ENCODE measurements at regions not wholly inside any gene's neighbourhood (a gene's known extent, or its start where the extent isn't known, plus 50 kb on each side); places are given as distances from the start of the nearest gene placed in this dataset.
A peak's percentile ranks its signal among the peaks of the same experiment; 100 is the strongest.

DNA sequence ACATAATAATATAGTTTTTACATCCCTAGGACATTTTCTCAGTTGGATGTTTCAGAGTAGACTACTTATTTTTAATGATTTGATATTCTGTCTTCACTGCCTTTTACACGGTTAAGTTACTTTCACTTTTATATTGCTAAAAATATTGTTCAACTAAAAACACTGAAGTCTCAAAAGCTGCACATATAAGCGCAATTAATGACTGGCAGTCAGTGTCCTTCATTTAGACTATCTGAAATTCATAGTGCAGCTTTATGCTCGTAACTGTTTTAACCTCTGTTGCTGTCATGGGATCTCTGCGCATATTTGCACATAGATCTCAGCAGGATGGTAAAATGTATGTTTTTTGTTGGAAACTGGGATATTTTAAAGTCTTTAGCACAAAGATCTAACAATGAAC, 864.3 kb downstream of the SLITRK6 start:
- Histone ChIP-seq H3K27ac (no peak overlapping the region), H3K4me1 (replicated peaks) (no peaks in the 10 kb centered on the region), H3K27me3 (replicated peaks) (peaks cover 2% of the 10 kb centered on the region; the same call in 1 of the 2 replicates), H3K36me3 (no peaks in the 10 kb centered on the region), H3K4me3 (peak overlapping the region; percentile 5), H3K9me3 (replicated peaks) (no peaks in the 10 kb centered on the region)
- DNase-seq (ENCODE audit: low read depth in 1 of 2, low spot score in 2 of 2): no peak

DNA sequence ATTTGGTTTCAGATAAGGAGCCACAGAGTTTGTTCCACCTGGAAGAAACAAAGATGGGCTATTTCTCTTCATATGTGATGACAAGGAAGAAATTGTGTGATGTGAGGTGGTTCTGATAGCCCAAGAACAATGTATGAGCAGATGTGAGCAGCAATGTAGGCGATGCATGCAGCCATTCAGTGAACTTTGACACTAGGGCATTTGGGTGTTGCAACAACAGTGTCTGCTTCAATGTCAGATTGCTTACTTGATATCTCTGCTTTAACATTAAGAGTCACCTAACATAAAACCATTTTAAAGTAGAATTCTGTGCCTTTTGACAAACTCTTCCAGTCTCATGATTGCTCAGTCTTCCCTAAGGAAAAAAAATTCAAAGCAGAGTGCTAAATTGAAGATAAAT, 865.4 kb downstream of the SLITRK6 start:
- H3K4me1 ChIP-seq (replicated peaks): no peaks in the 10 kb centered on the region
- no peaks in the 10 kb centered on the region for H3K36me3 ChIP-seq
- H3K27me3 ChIP-seq (replicated peaks): peaks cover 2% of the 10 kb centered on the region; the same call in 1 of the 2 replicates
- no peak overlapping the region for H3K4me3 ChIP-seq
- H3K27ac ChIP-seq: no peak overlapping the region
- no peak for DNase-seq (ENCODE audit: low read depth in 1 of 2, low spot score in 2 of 2)
- no peaks in the 10 kb centered on the region for H3K9me3 ChIP-seq (replicated peaks)

DNA sequence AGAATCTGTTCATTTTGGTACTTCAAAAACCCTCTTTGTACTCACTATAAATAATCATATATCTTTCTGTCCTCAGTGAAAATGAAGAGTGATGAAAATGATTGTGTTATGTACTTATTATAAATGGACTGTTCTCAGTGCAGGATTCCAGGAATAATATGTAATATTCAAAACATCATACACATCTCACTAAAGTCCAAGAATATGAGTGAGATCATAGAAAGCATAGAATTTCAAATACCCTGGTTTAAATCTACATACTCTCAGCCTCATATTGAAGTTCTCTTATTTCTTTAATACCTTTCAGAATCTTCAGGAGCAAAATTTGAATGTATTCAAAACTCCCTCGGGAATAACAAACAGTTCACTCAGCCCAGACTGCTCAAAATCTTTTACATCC, 868.0 kb downstream of the SLITRK6 start:
- no peaks in the 10 kb centered on the region for H3K9me3 ChIP-seq (replicated peaks)
- H3K27me3 ChIP-seq (replicated peaks): peaks cover 2% of the 10 kb centered on the region; the same call in 1 of the 2 replicates
- no peaks in the 10 kb centered on the region for H3K4me1 ChIP-seq (replicated peaks)
- DNase-seq (ENCODE audit: low read depth in 1 of 2, low spot score in 2 of 2): no peak
- no peak overlapping the region for H3K27ac ChIP-seq
- no peak overlapping the region for H3K4me3 ChIP-seq
- H3K36me3 ChIP-seq: no peaks in the 10 kb centered on the region

DNA sequence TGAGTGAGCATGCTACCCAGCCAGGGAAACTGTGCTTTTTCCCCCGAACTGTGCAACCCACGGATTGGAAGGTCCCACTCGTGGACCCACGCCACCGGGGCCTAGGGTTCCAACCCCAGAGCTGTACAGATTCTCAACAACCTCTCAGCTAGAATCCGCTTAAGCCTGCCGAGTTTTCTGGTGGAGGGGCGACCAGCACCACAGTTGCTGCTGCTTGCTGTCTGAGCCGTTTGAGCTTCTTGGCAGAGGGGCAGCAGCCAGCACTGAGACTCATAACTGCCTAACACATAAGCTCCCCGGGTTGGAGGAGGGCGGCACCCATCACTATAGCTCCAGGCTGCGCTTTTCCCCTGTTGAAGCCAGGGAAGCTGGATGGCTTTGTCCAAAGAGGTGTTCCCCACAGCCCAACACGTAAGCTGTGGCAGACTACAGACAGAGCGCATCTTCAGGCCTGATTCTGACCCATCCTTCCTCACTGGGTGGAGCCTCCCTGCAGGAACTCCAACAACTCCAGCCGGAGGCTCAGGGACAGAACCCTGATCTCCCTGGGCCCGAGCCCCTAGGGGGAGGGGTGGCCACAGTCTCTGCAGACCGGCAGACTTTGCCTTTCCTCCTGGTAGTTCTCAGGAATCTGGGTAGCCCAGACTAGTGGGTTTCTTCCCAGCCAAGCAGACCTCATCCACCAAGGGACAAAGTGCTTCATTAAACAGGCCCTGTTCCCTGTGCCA, 871.6 kb downstream of the SLITRK6 start:
- Histone ChIP-seq H3K36me3 (no peaks in the 10 kb centered on the region), H3K4me3 (no peak overlapping the region), H3K4me1 (replicated peaks) (no peaks in the 10 kb centered on the region), H3K27ac (no peak overlapping the region), H3K27me3 (replicated peaks) (peaks cover 10% of the 10 kb centered on the region), H3K9me3 (replicated peaks) (no peaks in the 10 kb centered on the region)
- DNase-seq (ENCODE audit: low read depth in 1 of 2, low spot score in 2 of 2): no peak

DNA sequence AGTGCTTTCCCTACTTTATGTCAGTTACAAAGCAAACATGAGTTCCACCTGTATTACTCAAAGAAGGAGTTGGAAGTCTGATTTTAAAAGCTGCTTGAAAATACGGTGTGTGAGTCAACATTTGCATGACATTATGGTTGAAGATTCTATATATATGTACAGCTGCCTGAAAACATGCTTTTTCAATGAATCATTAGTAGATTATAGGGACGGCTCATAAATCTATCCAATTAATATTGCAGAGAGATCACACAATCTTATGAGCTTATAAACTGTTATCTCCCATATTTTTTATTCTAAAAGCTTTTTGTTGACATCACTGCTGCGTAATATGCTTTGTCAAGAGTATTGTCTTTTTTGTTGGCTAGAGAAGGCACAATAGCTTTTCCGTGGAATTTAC, 873.8 kb downstream of the SLITRK6 start:
- Histone ChIP-seq H3K27ac (no peak overlapping the region), H3K4me1 (replicated peaks) (no peaks in the 10 kb centered on the region), H3K4me3 (no peak overlapping the region), H3K27me3 (replicated peaks) (peaks cover 10% of the 10 kb centered on the region), H3K36me3 (no peaks in the 10 kb centered on the region), H3K9me3 (replicated peaks) (no peaks in the 10 kb centered on the region)
- DNase-seq (ENCODE audit: low read depth in 1 of 2, low spot score in 2 of 2): no peak

DNA sequence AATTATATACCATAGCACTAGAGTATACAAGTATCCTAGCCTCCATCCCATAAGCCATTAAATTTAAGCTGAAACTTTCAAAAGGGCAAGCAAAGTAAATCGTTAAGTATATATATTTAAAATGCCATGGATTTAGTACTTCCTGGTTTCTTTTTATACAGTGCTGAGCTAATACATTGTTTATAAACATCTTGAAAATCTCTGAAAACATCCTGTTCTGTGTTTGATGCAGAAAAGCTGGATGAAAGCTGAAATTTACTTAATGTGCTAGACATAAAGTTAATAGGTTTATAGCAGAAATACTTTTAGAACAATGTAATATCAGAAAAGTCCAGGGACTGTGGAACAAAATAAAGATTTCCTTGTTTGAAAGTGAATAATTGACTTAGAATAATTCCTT, 875.4 kb downstream of the SLITRK6 start:
- no peak overlapping the region for H3K4me3 ChIP-seq
- no peak for DNase-seq (ENCODE audit: low read depth in 1 of 2, low spot score in 2 of 2)
- H3K36me3 ChIP-seq: no peaks in the 10 kb centered on the region
- no peaks in the 10 kb centered on the region for H3K4me1 ChIP-seq (replicated peaks)
- no peak overlapping the region for H3K27ac ChIP-seq
- H3K9me3 ChIP-seq (replicated peaks): no peaks in the 10 kb centered on the region
- peaks cover 10% of the 10 kb centered on the region for H3K27me3 ChIP-seq (replicated peaks)

DNA sequence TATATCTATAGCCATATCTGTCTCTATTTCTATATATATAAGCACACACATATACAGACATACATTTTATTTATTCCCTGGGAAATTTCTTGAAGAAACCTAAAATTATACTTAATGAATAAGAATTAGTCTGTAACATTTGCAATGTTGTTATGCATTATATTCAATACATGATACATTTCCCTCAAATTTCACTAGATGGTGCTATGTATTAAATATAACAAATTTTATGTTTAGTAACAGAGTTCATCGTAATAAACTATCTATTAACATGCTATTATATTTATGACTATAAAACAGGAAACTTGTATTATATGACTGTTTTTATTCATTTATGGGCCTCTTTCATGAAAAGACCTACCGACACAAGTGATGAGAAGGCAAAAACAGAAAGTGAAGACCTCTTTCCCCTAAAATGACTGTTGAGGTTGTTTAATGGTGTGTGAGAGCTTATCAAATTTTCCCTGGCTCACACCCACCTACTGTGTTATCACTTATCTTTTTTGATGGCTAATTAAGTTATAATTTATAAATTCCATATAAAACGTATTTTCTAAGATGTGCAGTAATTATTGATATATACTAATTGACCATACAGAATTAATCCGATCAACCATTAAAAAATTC, 881.9 kb downstream of the SLITRK6 start:
- H3K4me1 ChIP-seq (replicated peaks): no peaks in the 10 kb centered on the region
- H3K36me3 ChIP-seq: no peaks in the 10 kb centered on the region
- H3K27me3 ChIP-seq (replicated peaks): peaks cover 3% of the 10 kb centered on the region; the same call in 1 of the 2 replicates
- no peak overlapping the region for H3K27ac ChIP-seq
- H3K4me3 ChIP-seq: no peak overlapping the region
- peak in 1 of 2 experiments; percentile 45 for DNase-seq (ENCODE audit: low read depth in 1 of 2, low spot score in 2 of 2)
- no peaks in the 10 kb centered on the region for H3K9me3 ChIP-seq (replicated peaks)

DNA sequence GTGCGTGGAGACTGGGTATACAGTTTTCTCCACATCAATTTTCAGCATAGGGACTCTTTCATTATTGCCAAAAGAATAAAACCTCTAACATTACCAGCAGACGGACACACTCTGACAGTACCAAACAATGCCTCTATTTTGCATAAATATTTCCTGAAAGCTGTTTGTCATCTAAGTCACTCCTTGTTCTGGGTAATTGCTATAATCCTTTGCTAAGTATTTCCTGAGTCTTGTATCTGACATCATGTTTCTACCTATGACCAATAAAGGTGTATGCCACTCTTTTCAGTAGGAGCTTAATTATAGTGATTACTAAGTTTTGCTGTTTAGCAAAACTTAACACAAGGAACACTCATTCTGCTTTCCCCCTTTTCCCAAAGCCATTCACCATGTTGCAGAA, 886.5 kb downstream of the SLITRK6 start:
- DNase-seq (ENCODE audit: low read depth in 1 of 2, low spot score in 2 of 2): no peak
- H3K27ac ChIP-seq: no peak overlapping the region
- peaks cover 3% of the 10 kb centered on the region; the same call in 1 of the 2 replicates for H3K27me3 ChIP-seq (replicated peaks)

DNA sequence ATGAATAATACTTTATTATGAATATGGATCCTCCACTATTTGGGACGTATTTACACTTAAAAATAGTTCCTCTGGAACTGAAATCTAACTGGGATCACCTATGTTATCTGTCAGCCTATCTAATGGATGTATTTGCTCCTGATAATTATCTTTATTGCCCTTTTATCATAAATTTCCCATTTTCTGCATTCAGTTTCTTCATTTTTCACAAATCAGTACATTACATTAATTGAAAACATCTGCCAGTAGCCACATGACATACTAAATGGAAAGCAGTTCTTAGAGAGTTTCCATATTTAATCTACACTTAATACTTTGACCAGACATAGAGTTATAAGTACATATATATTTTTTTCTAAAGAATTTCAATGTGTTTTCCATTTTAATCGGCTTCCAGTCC, 888.8 kb downstream of the SLITRK6 start:
- Histone ChIP-seq H3K9me3 (replicated peaks) (no peaks in the 10 kb centered on the region), H3K4me3 (no peak overlapping the region), H3K36me3 (no peaks in the 10 kb centered on the region), H3K4me1 (replicated peaks) (no peaks in the 10 kb centered on the region), H3K27me3 (replicated peaks) (no peaks in the 10 kb centered on the region), H3K27ac (no peak overlapping the region)
- DNase-seq (ENCODE audit: low read depth in 1 of 2, low spot score in 2 of 2): no peak

More for the DNA sequence above, 886.5 kb downstream of the SLITRK6 start:
- Histone ChIP-seq H3K9me3 (replicated peaks) (no peaks in the 10 kb centered on the region), H3K4me1 (replicated peaks) (no peaks in the 10 kb centered on the region), H3K4me3 (no peak overlapping the region), H3K36me3 (no peaks in the 10 kb centered on the region)

DNA sequence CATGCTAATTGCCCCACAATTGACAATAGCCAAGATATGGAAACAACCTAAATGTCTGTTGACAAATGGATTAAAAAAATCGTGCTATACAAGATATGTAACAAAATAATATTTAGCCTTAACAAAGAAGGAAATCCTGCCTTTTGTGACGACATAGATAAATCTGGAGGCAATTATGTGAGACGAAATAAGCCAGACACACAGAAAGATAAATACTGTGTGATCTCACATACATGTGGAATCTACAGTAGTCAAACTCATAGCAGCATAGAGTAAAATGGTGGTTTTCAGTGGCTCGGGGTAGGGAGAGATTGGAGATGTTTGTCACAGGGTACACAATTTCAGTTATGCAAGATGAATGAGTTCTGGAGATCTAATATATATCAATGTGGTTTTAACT, 895.8 kb downstream of the SLITRK6 start:
- H3K36me3 ChIP-seq: no peaks in the 10 kb centered on the region
- no peaks in the 10 kb centered on the region for H3K4me1 ChIP-seq (replicated peaks)
- no peak overlapping the region for H3K4me3 ChIP-seq
- no peaks in the 10 kb centered on the region for H3K9me3 ChIP-seq (replicated peaks)
- H3K27me3 ChIP-seq (replicated peaks): no peaks in the 10 kb centered on the region
- no peak for DNase-seq (ENCODE audit: low read depth in 1 of 2, low spot score in 2 of 2)
- no peak overlapping the region for H3K27ac ChIP-seq

DNA sequence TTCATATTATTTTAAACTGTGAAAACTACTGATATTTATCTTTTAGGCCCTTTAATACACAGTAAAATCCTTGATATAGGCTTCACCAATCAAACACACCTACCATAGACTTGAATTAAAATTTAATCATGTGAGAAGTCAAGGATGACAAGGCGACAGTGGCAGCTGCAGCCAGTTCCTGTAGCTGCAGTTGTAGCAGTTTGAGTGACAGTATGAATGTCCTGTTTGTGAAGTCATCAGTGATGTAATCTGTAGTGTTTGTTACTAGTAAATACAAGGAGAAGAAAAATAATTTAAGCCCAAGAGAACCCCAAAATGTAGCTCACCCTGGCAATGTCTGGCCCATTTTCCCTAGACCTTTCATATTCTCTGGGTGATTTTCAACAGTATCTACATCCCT, 897.0 kb downstream of the SLITRK6 start:
- Histone ChIP-seq H3K4me3 (no peak overlapping the region), H3K27me3 (replicated peaks) (no peaks in the 10 kb centered on the region), H3K27ac (no peak overlapping the region), H3K36me3 (no peaks in the 10 kb centered on the region), H3K9me3 (replicated peaks) (no peaks in the 10 kb centered on the region), H3K4me1 (replicated peaks) (no peaks in the 10 kb centered on the region)
- DNase-seq (ENCODE audit: low read depth in 1 of 2, low spot score in 2 of 2): no peak

DNA sequence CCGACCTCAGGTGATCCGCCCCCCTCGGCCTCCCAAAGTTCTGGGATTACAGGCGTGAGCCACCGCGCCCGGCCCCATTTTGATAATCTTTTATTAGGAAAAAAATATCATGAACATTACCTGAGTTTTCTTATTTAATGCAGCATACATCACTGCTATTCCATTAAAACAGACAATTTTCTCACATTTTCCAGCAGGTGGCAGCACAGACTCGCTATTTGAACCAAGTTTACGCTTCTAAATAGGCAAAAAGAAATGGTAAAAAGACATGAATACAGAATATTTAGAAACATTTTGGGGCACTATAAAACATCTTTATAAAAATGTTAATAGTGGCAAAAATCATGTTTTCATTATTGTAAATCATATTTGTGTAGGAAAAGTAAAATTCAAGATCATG, 903.1 kb downstream of the SLITRK6 start:
- Histone ChIP-seq H3K27me3 (replicated peaks) (no peaks in the 10 kb centered on the region), H3K36me3 (no peaks in the 10 kb centered on the region), H3K27ac (no peak overlapping the region), H3K4me1 (replicated peaks) (no peaks in the 10 kb centered on the region), H3K9me3 (replicated peaks) (no peaks in the 10 kb centered on the region), H3K4me3 (no peak overlapping the region)
- peak; percentile 72 to 80 for DNase-seq (ENCODE audit: low read depth in 1 of 2, low spot score in 2 of 2)

DNA sequence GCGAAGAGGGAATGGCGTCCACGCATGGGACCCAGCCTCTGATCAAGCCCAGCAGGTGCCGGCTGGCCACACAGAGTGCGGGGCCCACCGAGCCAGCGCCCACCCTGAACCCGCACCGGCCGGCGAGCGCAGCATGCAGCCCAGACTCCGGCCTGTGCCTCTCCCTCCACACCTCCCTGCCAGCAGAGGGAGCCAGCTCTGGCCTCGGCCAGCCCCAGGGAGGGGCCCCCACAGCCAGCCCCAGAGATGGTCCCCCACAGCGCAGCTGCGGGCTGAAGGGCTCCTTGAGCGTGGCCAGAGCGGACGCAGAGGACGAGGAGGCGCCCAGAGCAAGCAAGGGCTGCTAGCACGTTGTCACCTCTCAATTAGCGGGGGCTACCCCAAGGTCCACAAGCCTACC, 904.5 kb downstream of the SLITRK6 start:
- no peaks in the 10 kb centered on the region for H3K9me3 ChIP-seq (replicated peaks)
- H3K27ac ChIP-seq: no peak overlapping the region
- H3K36me3 ChIP-seq: no peaks in the 10 kb centered on the region
- H3K4me1 ChIP-seq (replicated peaks): no peaks in the 10 kb centered on the region
- H3K27me3 ChIP-seq (replicated peaks): no peaks in the 10 kb centered on the region
- H3K4me3 ChIP-seq: no peak overlapping the region
- no peak for DNase-seq (ENCODE audit: low read depth in 1 of 2, low spot score in 2 of 2)

DNA sequence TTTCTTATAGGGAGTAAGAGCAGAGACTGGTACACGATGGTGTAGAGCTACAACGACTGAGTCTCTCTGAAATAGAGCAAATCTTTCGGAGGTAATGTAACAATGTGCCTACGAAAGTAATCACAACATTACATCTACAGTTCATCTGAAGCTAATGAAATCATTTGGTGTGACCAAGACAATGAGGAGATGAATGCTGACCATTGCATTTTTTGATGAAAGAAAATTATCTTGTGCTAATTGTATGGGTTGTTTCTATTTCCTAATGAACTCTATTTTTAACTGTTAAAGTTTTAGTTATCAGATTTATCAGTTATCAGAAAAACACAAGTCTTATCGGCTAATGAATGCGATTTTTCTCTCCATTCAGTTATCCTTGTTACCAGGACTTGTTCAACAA, 913.4 kb downstream of the SLITRK6 start:
- Histone ChIP-seq H3K27ac (no peak overlapping the region), H3K4me3 (no peak overlapping the region), H3K27me3 (replicated peaks) (no peaks in the 10 kb centered on the region), H3K4me1 (replicated peaks) (no peaks in the 10 kb centered on the region), H3K36me3 (no peaks in the 10 kb centered on the region), H3K9me3 (replicated peaks) (no peaks in the 10 kb centered on the region)
- no peak for DNase-seq (ENCODE audit: low read depth in 1 of 2, low spot score in 2 of 2)
